ENCODE measurements at regions not wholly inside any gene's neighbourhood (a gene's known extent, or its start where the extent isn't known, plus 50 kb on each side); places are given as distances from the start of the nearest gene placed in this dataset.

GRCh38 chr3:30302027-30302426 lies 304.4 kb upstream of the TGFBR2 start:
- intact Hi-C loops (cut with micrococcal nuclease), result no loop called here
- no peak overlapping the region for H3K27ac Mint-ChIP-seq

GRCh38 chr3:30303770-30304169 lies 302.6 kb upstream of the TGFBR2 start:
- H3K9me3 Mint-ChIP-seq, result peaks cover 22% of the 10 kb centered on the region
- H3K27me3 Mint-ChIP-seq, result no peaks in the 10 kb centered on the region
- no peaks in the 10 kb centered on the region for H3K36me3 Mint-ChIP-seq (ENCODE audit: low read depth)
- intact Hi-C loops (cut with micrococcal nuclease), result no loop called here
- H3K27ac Mint-ChIP-seq, result no peak overlapping the region
- no peaks in the 10 kb centered on the region for H3K4me1 Mint-ChIP-seq (ENCODE audit: low read depth)
- H3K4me3 Mint-ChIP-seq, result no peak overlapping the region

More at GRCh38 chr3:30302027-30302426, 304.4 kb upstream of the TGFBR2 start:
- Mint-ChIP-seq H3K36me3 (ENCODE audit: low read depth) (no peaks in the 10 kb centered on the region), H3K4me1 (ENCODE audit: low read depth) (no peaks in the 10 kb centered on the region), H3K27me3 (no peaks in the 10 kb centered on the region), H3K4me3 (no peak overlapping the region), H3K9me3 (peaks cover 22% of the 10 kb centered on the region)

DNA sequence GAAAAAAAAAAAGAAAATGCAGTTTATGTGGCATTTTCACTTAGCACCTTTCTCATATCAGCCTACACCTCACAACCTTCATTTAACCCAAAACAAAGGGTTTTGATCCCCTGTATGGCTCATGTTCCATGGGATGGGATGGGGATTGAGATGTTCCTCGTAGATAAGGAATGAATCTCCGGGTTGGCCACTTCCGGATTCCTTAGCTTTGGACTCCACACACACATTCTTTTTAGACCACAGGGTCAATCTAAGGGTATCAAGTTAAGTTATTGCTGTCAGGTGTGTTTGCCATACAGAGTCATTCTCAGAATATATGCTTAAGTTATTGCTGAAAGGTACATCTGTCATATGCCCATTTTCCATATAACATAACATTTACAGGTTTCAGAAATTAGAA lies 301.4 kb upstream of the TGFBR2 start:
- no peaks in the 10 kb centered on the region for H3K36me3 Mint-ChIP-seq (ENCODE audit: low read depth)
- H3K9me3 Mint-ChIP-seq, result peaks cover 22% of the 10 kb centered on the region
- H3K4me3 Mint-ChIP-seq, result no peak overlapping the region
- intact Hi-C loops (cut with micrococcal nuclease), result no loop called here
- H3K27me3 Mint-ChIP-seq, result no peaks in the 10 kb centered on the region
- H3K4me1 Mint-ChIP-seq (ENCODE audit: low read depth), result no peaks in the 10 kb centered on the region
- H3K27ac Mint-ChIP-seq, result no peak overlapping the region

DNA sequence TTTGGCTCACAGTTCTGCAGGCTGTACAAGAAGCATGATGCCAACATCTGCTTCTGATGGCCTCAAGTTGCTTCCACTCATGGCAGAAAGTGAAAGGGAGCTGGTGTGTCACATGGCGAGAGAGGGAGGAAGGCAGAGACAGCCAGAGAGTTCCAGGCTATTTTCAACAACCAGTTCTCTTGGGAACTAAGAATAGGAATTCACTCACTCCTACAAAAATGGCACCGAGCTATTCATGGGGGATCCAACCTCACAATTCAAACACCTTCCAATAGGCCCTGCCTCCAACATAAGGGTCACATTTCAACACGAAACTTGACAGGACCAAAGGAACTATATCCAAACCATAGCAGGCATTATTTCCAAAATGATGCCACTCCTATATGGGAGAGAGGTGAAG lies 299.5 kb upstream of the TGFBR2 start:
- intact Hi-C loops (cut with micrococcal nuclease), result no loop called here
- no peak overlapping the region for H3K4me3 Mint-ChIP-seq
- H3K9me3 Mint-ChIP-seq, result peaks cover 22% of the 10 kb centered on the region
- no peak overlapping the region for H3K27ac Mint-ChIP-seq
- H3K27me3 Mint-ChIP-seq, result no peaks in the 10 kb centered on the region
- no peaks in the 10 kb centered on the region for H3K36me3 Mint-ChIP-seq (ENCODE audit: low read depth)
- H3K4me1 Mint-ChIP-seq (ENCODE audit: low read depth), result no peaks in the 10 kb centered on the region

- H3K9me3 Mint-ChIP-seq, result peaks cover 22% of the 10 kb centered on the region
- no peaks in the 10 kb centered on the region for H3K4me1 Mint-ChIP-seq (ENCODE audit: low read depth)
- intact Hi-C loops (cut with micrococcal nuclease), result no loop called here
- no peak overlapping the region for H3K27ac Mint-ChIP-seq
- no peaks in the 10 kb centered on the region for H3K36me3 Mint-ChIP-seq (ENCODE audit: low read depth)
- H3K27me3 Mint-ChIP-seq, result no peaks in the 10 kb centered on the region
- no peak overlapping the region for H3K4me3 Mint-ChIP-seq
Observed at GRCh38 chr3:30307372-30307950, 298.9 kb upstream of the TGFBR2 start.

DNA sequence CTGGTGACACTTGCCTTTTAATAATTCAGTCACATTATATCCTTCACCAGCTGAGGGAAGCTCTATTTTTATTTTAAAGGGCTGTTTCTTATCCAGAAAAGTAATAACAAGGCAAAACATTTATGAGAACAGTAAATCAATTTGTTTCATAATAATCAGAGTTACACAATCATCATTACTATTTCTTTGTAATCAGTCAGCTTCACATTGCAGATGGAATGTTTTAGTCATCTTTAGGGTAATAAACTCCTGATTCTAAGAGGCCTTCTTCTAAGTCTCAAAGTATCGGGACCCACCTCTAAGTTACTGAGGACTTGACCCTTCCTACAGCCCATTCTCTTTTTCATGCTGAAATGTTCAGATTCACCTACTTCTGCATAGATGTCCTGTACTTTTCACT lies 298.3 kb upstream of the TGFBR2 start:
- no peaks in the 10 kb centered on the region for H3K4me1 Mint-ChIP-seq (ENCODE audit: low read depth)
- H3K9me3 Mint-ChIP-seq, result peaks cover 22% of the 10 kb centered on the region
- H3K27ac Mint-ChIP-seq, result no peak overlapping the region
- no peaks in the 10 kb centered on the region for H3K27me3 Mint-ChIP-seq
- intact Hi-C loops (cut with micrococcal nuclease), result no loop called here
- H3K4me3 Mint-ChIP-seq, result no peak overlapping the region
- H3K36me3 Mint-ChIP-seq (ENCODE audit: low read depth), result no peaks in the 10 kb centered on the region

- Mint-ChIP-seq H3K9me3 (peaks cover 13% of the 10 kb centered on the region), H3K27ac (no peak overlapping the region), H3K27me3 (no peaks in the 10 kb centered on the region), H3K4me3 (no peak overlapping the region), H3K4me1 (ENCODE audit: low read depth) (peaks cover 8% of the 10 kb centered on the region), H3K36me3 (ENCODE audit: low read depth) (no peaks in the 10 kb centered on the region)
- intact Hi-C loops (cut with micrococcal nuclease), result no loop called here
Observed at GRCh38 chr3:30309961-30310954, 296.1 kb upstream of the TGFBR2 start.

GRCh38 chr3:30311781-30312180 lies 294.6 kb upstream of the TGFBR2 start:
- Mint-ChIP-seq H3K4me1 (ENCODE audit: low read depth) (peaks cover 16% of the 10 kb centered on the region), H3K36me3 (ENCODE audit: low read depth) (no peaks in the 10 kb centered on the region), H3K27ac (no peak overlapping the region), H3K4me3 (no peak overlapping the region), H3K9me3 (peaks cover 3% of the 10 kb centered on the region), H3K27me3 (no peaks in the 10 kb centered on the region)
- intact Hi-C loops (cut with micrococcal nuclease), result no loop called here

DNA sequence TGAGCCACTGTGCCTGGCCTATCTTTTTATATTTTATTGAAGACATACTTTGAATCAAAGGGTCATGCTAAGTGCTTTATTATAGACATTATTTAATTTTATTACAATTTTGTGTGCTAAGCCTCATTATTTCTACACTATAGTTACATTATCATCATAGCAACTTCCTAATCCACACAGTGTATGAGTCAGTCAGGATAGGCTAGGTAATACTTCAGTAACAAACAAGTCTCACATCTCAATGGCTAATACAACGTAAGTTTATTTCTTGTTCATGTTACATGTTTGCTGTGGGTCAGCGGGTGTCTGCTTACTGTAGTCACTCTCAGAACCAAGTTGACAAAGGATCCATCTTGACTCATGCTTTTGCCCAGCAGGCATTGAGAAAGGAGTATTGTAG lies 292.6 kb upstream of the TGFBR2 start:
- intact Hi-C loops (cut with micrococcal nuclease), result no loop called here
- Mint-ChIP-seq H3K4me1 (ENCODE audit: low read depth) (peaks cover 16% of the 10 kb centered on the region), H3K9me3 (no peaks in the 10 kb centered on the region), H3K27me3 (no peaks in the 10 kb centered on the region), H3K4me3 (no peak overlapping the region), H3K27ac (no peak overlapping the region), H3K36me3 (ENCODE audit: low read depth) (no peaks in the 10 kb centered on the region)

DNA sequence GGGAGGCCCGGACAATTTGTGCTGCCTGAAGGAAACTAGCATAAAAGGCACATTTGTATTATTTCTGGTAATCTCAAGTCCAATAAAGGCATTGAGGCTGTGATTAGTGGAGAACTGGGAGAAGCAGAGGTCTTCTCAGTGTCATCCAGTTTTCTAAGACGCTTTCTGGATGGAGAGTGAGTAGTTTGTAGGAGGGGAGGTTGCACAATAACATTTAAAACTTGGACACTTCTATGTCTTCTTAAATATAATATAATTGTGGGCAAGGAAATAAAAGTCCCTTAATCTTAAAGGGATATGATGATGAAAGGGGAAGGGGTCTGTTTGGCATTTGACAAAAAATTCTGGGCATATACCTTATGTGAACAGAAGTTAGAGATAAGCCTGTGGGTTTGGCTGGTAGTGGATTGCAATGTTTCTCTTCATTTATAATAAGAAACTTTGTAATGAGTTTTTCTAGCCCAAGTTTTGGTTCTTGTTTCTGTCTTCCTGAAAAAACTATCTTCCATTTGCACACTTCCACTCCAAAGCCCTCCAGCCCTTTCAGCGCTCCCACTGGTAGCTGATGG lies 291.6 kb upstream of the TGFBR2 start:
- Mint-ChIP-seq H3K27me3 (no peaks in the 10 kb centered on the region), H3K9me3 (no peaks in the 10 kb centered on the region), H3K4me1 (ENCODE audit: low read depth) (peaks cover 16% of the 10 kb centered on the region), H3K36me3 (ENCODE audit: low read depth) (no peaks in the 10 kb centered on the region), H3K4me3 (no peak overlapping the region), H3K27ac (no peak overlapping the region)
- intact Hi-C loops (cut with micrococcal nuclease), result no loop called here

- H3K4me1 Mint-ChIP-seq (ENCODE audit: low read depth), result peaks cover 16% of the 10 kb centered on the region
- H3K36me3 Mint-ChIP-seq (ENCODE audit: low read depth), result no peaks in the 10 kb centered on the region
- no peaks in the 10 kb centered on the region for H3K9me3 Mint-ChIP-seq
- no peak overlapping the region for H3K27ac Mint-ChIP-seq
- no peaks in the 10 kb centered on the region for H3K27me3 Mint-ChIP-seq
- no peak overlapping the region for H3K4me3 Mint-ChIP-seq
- intact Hi-C loops (cut with micrococcal nuclease), result no loop called here
Observed at GRCh38 chr3:30315447-30315846, 291.0 kb upstream of the TGFBR2 start.

DNA sequence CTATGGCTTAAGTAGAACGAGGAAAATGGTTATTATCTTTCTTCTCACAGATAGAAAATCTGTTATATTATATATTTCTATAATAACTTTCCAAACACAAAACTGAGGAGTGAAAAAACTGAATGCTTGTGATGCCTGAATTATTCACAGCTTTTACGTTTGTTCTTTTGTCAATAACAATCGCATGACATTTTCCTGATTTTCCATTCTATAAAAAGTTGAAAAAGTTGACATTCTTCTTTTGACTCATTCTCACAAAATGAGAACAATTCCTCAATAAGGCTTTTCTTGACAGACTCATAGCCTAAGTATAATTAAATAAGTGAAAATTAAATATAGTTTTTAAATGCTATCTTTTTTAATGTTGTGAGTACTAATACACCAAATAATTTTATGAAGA lies 288.8 kb upstream of the TGFBR2 start:
- Mint-ChIP-seq H3K27me3 (no peaks in the 10 kb centered on the region), H3K36me3 (ENCODE audit: low read depth) (no peaks in the 10 kb centered on the region), H3K4me3 (no peak overlapping the region), H3K4me1 (ENCODE audit: low read depth) (peaks cover 16% of the 10 kb centered on the region), H3K27ac (no peak overlapping the region), H3K9me3 (no peaks in the 10 kb centered on the region)
- intact Hi-C loops (cut with micrococcal nuclease), result no loop called here

DNA sequence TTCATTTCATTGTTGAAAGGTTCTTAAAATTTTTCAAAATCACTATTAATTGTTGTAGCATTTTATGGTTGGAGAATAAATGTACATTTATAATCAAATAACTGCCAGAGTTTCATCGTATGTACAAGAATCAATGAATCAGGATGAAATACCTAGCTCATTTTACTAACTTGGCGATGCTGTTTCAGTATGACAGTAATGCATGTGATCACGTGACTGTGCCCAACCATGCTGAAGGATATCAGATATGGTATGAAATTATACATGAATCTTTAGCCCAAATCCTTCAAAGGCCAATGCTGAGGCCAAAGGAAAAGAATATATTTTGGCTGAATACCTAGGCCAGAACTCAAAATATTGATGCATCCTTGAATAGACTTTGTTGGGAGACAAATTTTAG lies 288.3 kb upstream of the TGFBR2 start:
- Mint-ChIP-seq H3K27ac (no peak overlapping the region), H3K4me1 (ENCODE audit: low read depth) (peaks cover 16% of the 10 kb centered on the region), H3K36me3 (ENCODE audit: low read depth) (no peaks in the 10 kb centered on the region), H3K9me3 (no peaks in the 10 kb centered on the region), H3K4me3 (no peak overlapping the region), H3K27me3 (no peaks in the 10 kb centered on the region)
- intact Hi-C loops (cut with micrococcal nuclease), result no loop called here

DNA sequence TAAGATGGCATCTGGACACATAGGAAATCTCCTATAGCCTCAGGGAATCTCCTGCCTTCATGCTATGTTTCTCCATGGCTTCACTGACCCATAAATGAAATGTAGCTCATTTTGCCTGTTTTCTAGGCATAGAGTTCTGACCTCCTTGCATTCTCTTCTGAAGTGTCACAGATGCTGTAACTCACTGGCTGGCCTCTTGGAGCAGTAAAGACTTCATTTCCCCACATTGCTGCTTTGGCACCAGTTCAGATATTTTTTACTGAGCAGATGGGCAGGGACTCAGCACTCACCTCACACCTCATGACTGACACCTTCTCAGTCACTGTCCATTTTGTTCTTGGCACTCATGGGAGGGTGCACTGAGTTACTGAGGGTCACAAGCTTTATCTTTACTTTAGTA lies 286.7 kb upstream of the TGFBR2 start:
- Mint-ChIP-seq H3K4me1 (ENCODE audit: low read depth) (peaks cover 13% of the 10 kb centered on the region), H3K36me3 (ENCODE audit: low read depth) (no peaks in the 10 kb centered on the region), H3K27ac (no peak overlapping the region), H3K4me3 (no peak overlapping the region), H3K9me3 (no peaks in the 10 kb centered on the region), H3K27me3 (no peaks in the 10 kb centered on the region)
- intact Hi-C loops (cut with micrococcal nuclease), result no loop called here

Measured in dendritic cell treated with granulocyte-macrophage colony-stimulating factor and Interleukin-4, amounts not matched to agents 40 ng/mL and 50 ng/mL, for 4 days (primary cell).